GM12878 (cell line): ENCODE measurements at regions not wholly inside any gene's neighbourhood (a gene's known extent, or its start where the extent isn't known, plus 50 kb on each side); places are given as distances from the start of the nearest gene placed in this dataset.

Experiments
- ATAC-seq: fragments of 200-7000 bp; cut with Tn5 transposase; 3 replicates; pipeline ENCODE4 v1.9.1; 2020; ENCODE audit warnings: mild to moderate bottlenecking, moderate library complexity
- BruUV-seq: library from RNA; stranded (reverse); fragments of 400-500 nt; replicated peaks from 2 replicates; lab custom pipeline; 2021; lab: Mats Ljungman, UMichigan
- CTCF ChIA-PET: fragments of 300-600 bp; sonication (Branson Sonifier 250); formaldehyde crosslinking; extraction: SDS; loops from one replicate; lab custom pipeline; 2021; ENCODE audit warnings: inconsistent platforms; lab: Yijun Ruan, JAX
- POLR2A ChIA-PET: fragments of 350-600 bp; formaldehyde crosslinking; extraction: SDS; loops from one replicate; lab custom pipeline; 2021; ENCODE audit warnings: inconsistent platforms; lab: Charles Lee
- RAD21 ChIA-PET: fragments of 300-600 bp; sonication (Branson Sonifier 250); formaldehyde crosslinking; loops from one replicate; lab custom pipeline; 2023; ENCODE audit warnings: antibody characterized with exemption; ENCODE audit not compliant: unreplicated experiment; lab: Charles Lee
- SMC1A ChIA-PET: fragments of 300-600 bp; sonication (Branson Sonifier 250); formaldehyde crosslinking; loops from one replicate; lab custom pipeline; 2023; ENCODE audit not compliant: unreplicated experiment, uncharacterized antibody; lab: Charles Lee
- DNase-seq: peaks from one replicate; pipeline ENCODE4 v3.0.0-alpha.2; 2011; ENCODE audit warnings: low read depth, low spot score
- FAIRE-seq: peaks from 3 replicates; lab custom pipeline; 2011; peaks lifted over from hg19 to GRCh38; lab: Jason Lieb, UNC
- H2AFZ ChIP-seq: 2 replicates; pipeline ENCODE4 v1.6.0; 2011; ENCODE audit warnings: low read depth, low read length, control low read depth; ENCODE audit not compliant: control insufficient read depth
- H3K27ac ChIP-seq: 2 replicates; pipeline ENCODE4 v1.5.1; 2011; ENCODE audit warnings: control low read depth; ENCODE audit not compliant: control insufficient read depth, insufficient read depth
- H3K27me3 ChIP-seq, 2 experiments: replicated peaks in 1 of 2; 2 replicates each; pipeline versions ENCODE4 v1.6.0 to v1.6.1; 2011; ENCODE audit warnings: low read length in 1 of 2; ENCODE audit not compliant: control insufficient read depth in 2 of 2, insufficient read depth in 2 of 2
- H3K36me3 ChIP-seq, 2 experiments: 2 replicates each; pipeline ENCODE4 v1.5.1; 2011; ENCODE audit warnings: low read length in 1 of 2; ENCODE audit not compliant: control insufficient read depth in 2 of 2, insufficient read depth in 2 of 2
- H3K4me1 ChIP-seq: 2 replicates; pipeline ENCODE4 v1.6.1; 2011; ENCODE audit warnings: mild to moderate bottlenecking, low read length, moderate library complexity, mixed read lengths; ENCODE audit not compliant: control insufficient read depth, insufficient read depth
- H3K4me2 ChIP-seq: 2 replicates; pipeline ENCODE4 v1.6.0; 2011; ENCODE audit warnings: control low read depth; ENCODE audit not compliant: control insufficient read depth, insufficient read depth
- H3K4me3 ChIP-seq: fragments of 200-600 bp; sonication (generic); 2 replicates; pipeline ENCODE4 v1.5.1; 2016
- H3K79me2 ChIP-seq: 2 replicates; pipeline ENCODE4 v1.6.0; 2011; ENCODE audit warnings: low read length; ENCODE audit not compliant: control insufficient read depth, insufficient read depth
- H3K9ac ChIP-seq: 2 replicates; pipeline ENCODE4 v1.8.0; 2011; ENCODE audit warnings: low read length, control low read depth, mixed read lengths; ENCODE audit not compliant: control insufficient read depth, insufficient read depth
- H3K9me3 ChIP-seq: replicated peaks from 3 replicates; pipeline ENCODE4 v1.5.1; 2011; ENCODE audit warnings: mild to moderate bottlenecking, low read length; ENCODE audit not compliant: control insufficient read depth, insufficient read depth
- H4K20me1 ChIP-seq: 2 replicates; pipeline ENCODE4 v1.6.0; 2011; ENCODE audit not compliant: control insufficient read depth, insufficient read depth
- CBX5 ChIP-seq: sonication (generic); IDR thresholded peaks from 2 replicates; pipeline ENCODE4 v1.6.1; 2016; ENCODE audit warnings: low read depth, moderate library complexity, mild to moderate bottlenecking, inconsistent platforms
- MEF2A ChIP-seq: IDR thresholded peaks from 2 replicates; pipeline ENCODE4 v1.6.1; 2011; ENCODE audit warnings: low read depth, mild to moderate bottlenecking, low read length, moderate library complexity; ENCODE audit not compliant: insufficient read depth
- PAX8 ChIP-seq: fragments of 450-650 bp; IDR thresholded peaks from 2 replicates; pipeline ENCODE4 v1.6.1; 2017; ENCODE audit warnings: mild to moderate bottlenecking, moderate library complexity
- RAD51 ChIP-seq: fragments of 450-650 bp; IDR thresholded peaks from 2 replicates; pipeline ENCODE4 v1.6.1; 2016; ENCODE audit warnings: moderate library complexity, mild to moderate bottlenecking, inconsistent platforms
- SREBF2 ChIP-seq: IDR thresholded peaks from 2 replicates; pipeline ENCODE4 v1.6.1; 2012; ENCODE audit warnings: mild to moderate bottlenecking, low read length
- TARDBP ChIP-seq: IDR thresholded peaks from 2 replicates; pipeline ENCODE4 v1.6.1; 2016; ENCODE audit warnings: borderline replicate concordance
- WGBS: methylation state at CpG from one replicate; pipeline ENCODE4 v1.1.6; 2016; ENCODE audit warnings: low lambda C conversion rate; ENCODE audit not compliant: insufficient replicate concordance, insufficient coverage; ENCODE audit errors: missing lambda C conversion rate; 5-methylcytosine and 5-hydroxymethylcytosine counted together
- in situ Hi-C: fragments of 300-500 bp; cut with MboI; formaldehyde crosslinking; loops from 9 replicates; pipeline ENCODE4 v1.14.3; 2018; ENCODE audit warnings: mixed read lengths
- intact Hi-C: fragments of 100-400 bp; cut with micrococcal nuclease; formaldehyde crosslinking; loops from one replicate; pipeline ENCODE4 v1.14.2; 2022; ENCODE audit not compliant: unreplicated experiment
- TF ChIP-seq, protein P1 (sequence below): fragments of 450-650 bp; formaldehyde crosslinking; IDR thresholded peaks from 2 replicates; pipeline ENCODE4 v1.4.0; 2022; ENCODE audit warnings: mild to moderate bottlenecking, moderate library complexity
- TF ChIP-seq, protein P2 (sequence below): fragments of 450-650 bp; IDR thresholded peaks from 2 replicates; pipeline ENCODE4 v1.6.1; 2017; ENCODE audit warnings: mild to moderate bottlenecking

DNA sequence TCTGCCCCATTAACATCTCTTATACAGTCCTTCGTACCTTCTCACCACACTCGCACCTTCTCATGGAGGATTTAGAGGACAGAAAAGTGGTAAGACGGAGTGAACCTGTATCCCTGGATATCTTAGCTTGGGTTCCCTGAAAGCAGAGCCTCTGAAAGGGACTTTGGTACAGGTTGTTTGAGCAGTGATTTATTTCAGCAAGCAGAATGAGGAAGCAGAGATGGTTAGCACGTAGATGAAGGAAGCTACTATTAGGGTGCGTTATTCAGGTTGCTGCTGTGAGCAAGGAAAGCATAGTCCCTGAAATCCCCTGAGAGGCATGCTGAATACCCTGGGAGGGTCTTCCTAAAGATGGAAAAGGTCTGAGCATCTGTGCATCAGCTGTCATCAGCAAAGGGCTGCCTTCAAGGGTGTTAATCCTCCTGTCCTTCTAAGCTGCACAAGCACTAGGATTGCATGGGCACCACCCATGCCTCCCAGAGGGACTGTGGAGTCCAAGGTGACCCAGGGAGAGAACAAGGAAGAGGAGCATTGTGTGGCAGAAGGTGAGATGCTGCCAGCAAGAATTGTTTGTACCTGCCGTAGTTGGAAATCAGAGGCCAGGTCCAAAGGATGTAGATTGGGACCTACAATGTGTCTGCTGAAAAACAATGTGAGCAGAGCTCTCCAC lies 273.7 kb downstream of the RASEF start:
- Histone ChIP-seq H3K4me1 (no peaks in the 10 kb centered on the region), H4K20me1 (no peaks in the 10 kb centered on the region), H2AFZ (no peak overlapping the region), H3K36me3 (no peaks in the 10 kb centered on the region), H3K4me2 (no peak overlapping the region), H3K27ac (no peak overlapping the region), H3K9ac (no peak overlapping the region), H3K9me3 (no peaks in the 10 kb centered on the region), H3K4me3 (no peak overlapping the region), H3K27me3 (no peaks in the 10 kb centered on the region), H3K79me2 (no peaks in the 10 kb centered on the region)
- TF ChIP-seq MEF2A (no peak), CBX5 (no peak), PAX8 (no peak), RAD51 (no peak), SREBF2 (no peak), TARDBP (no peak)
- TF ChIP-seq, protein P1, sequence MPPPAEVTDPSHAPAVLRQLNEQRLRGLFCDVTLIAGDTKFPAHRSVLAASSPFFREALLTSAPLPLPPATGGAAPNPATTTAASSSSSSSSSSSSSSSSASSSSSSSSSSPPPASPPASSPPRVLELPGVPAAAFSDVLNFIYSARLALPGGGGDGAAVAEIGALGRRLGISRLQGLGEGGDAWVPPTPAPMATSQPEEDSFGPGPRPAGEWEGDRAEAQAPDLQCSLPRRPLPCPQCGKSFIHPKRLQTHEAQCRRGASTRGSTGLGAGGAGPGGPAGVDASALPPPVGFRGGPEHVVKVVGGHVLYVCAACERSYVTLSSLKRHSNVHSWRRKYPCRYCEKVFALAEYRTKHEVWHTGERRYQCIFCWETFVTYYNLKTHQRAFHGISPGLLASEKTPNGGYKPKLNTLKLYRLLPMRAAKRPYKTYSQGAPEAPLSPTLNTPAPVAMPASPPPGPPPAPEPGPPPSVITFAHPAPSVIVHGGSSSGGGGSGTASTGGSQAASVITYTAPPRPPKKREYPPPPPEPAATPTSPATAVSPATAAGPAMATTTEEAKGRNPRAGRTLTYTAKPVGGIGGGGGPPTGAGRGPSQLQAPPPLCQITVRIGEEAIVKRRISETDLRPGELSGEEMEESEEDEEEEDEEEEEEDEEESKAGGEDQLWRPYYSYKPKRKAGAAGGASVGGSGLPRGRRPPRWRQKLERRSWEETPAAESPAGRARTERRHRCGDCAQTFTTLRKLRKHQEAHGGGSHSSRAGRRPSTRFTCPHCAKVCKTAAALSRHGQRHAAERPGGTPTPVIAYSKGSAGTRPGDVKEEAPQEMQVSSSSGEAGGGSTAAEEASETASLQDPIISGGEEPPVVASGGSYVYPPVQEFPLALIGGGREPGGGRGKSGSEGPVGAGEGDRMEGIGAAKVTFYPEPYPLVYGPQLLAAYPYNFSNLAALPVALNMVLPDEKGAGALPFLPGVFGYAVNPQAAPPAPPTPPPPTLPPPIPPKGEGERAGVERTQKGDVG, result no peak
- TF ChIP-seq, protein P2, sequence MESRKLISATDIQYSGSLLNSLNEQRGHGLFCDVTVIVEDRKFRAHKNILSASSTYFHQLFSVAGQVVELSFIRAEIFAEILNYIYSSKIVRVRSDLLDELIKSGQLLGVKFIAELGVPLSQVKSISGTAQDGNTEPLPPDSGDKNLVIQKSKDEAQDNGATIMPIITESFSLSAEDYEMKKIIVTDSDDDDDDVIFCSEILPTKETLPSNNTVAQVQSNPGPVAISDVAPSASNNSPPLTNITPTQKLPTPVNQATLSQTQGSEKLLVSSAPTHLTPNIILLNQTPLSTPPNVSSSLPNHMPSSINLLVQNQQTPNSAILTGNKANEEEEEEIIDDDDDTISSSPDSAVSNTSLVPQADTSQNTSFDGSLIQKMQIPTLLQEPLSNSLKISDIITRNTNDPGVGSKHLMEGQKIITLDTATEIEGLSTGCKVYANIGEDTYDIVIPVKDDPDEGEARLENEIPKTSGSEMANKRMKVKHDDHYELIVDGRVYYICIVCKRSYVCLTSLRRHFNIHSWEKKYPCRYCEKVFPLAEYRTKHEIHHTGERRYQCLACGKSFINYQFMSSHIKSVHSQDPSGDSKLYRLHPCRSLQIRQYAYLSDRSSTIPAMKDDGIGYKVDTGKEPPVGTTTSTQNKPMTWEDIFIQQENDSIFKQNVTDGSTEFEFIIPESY, result no peak
- BruUV-seq, result no TSS peak
- WGBS, result 31% methylated on average over 6 of the region's 6 CpGs
- intact Hi-C loops, result no loop called here
- ChIA-PET CTCF (no interaction called here), POLR2A (no interaction called here), SMC1A (interaction anchor here (1.2 kb wide), 1 partner anchor 17 kb away, joined by 3 read pairs; no protein-coding TSS in a partner anchor), RAD21 (no interaction called here)
- FAIRE-seq, result no peak
- no peak for DNase-seq
- in situ Hi-C loops, result no loop called here
- ATAC-seq, result no peak
